Epithelial cell of proximal tubule (primary cell): ENCODE measurements at regions not wholly inside any gene's neighbourhood (a gene's known extent, or its start where the extent isn't known, plus 50 kb on each side); places are given as distances from the start of the nearest gene placed in this dataset.
A peak's percentile ranks its signal among the peaks of the same experiment; 100 is the strongest.

Experiments used
- DNase-seq: peaks from one replicate; pipeline ENCODE4 v3.0.0-alpha.2; 2011; ENCODE audit warnings: low read depth
- H3K4me3 ChIP-seq: 2 replicates; pipeline ENCODE4 v1.5.1; 2011; ENCODE audit warnings: low read depth, mild to moderate bottlenecking, low read length
- CTCF ChIP-seq: conservative IDR thresholded peaks from 2 replicates; pipeline ENCODE4 v1.5.1; 2012; ENCODE audit warnings: low read depth, mild to moderate bottlenecking, low read length

- no peak for DNase-seq
Measured at GRCh38 chr14:65999865-66000264, 486.3 kb upstream of the CCDC196 start.

GRCh38 chr14:66000766-66001165, 485.4 kb upstream of the CCDC196 start:
- no peak for TF ChIP-seq CTCF
- no peak for DNase-seq
- H3K4me3 ChIP-seq = no peak overlapping the region

More at GRCh38 chr14:65999865-66000264, 486.3 kb upstream of the CCDC196 start:
- no peak for TF ChIP-seq CTCF
- no peak overlapping the region for H3K4me3 ChIP-seq

- DNase-seq = no peak
Measured at GRCh38 chr14:66001356-66001755, 484.8 kb upstream of the CCDC196 start.

GRCh38 chr14:66003082-66003730, 483.0 kb upstream of the CCDC196 start:
- no peak overlapping the region for H3K4me3 ChIP-seq
- TF ChIP-seq CTCF = no peak
- no peak for DNase-seq

More at GRCh38 chr14:66001356-66001755, 484.8 kb upstream of the CCDC196 start:
- no peak overlapping the region for H3K4me3 ChIP-seq
- TF ChIP-seq CTCF = no peak

- H3K4me3 ChIP-seq = no peak overlapping the region
- no peak for TF ChIP-seq CTCF
- DNase-seq = no peak
Measured at GRCh38 chr14:66005900-66006434, 480.2 kb upstream of the CCDC196 start.

- TF ChIP-seq CTCF = no peak
- DNase-seq = no peak
- no peak overlapping the region for H3K4me3 ChIP-seq
Measured at GRCh38 chr14:66008631-66009030, 477.5 kb upstream of the CCDC196 start.

- H3K4me3 ChIP-seq = no peak overlapping the region
- TF ChIP-seq CTCF = no peak
- DNase-seq = peak; percentile 36
Measured at GRCh38 chr14:66009089-66009488, 477.1 kb upstream of the CCDC196 start.
